ENCODE measurements at regions not wholly inside any gene's neighbourhood (a gene's known extent, or its start where the extent isn't known, plus 50 kb on each side); places are given as distances from the start of the nearest gene placed in this dataset.

- Histone ChIP-seq H3K9me3 (ENCODE audit: severe bottlenecking) (no peaks in the 10 kb centered on the region), H3K36me3 (ENCODE audit: low read depth) (no peaks in the 10 kb centered on the region), H3K4me3 (ENCODE audit: severe bottlenecking) (no peak overlapping the region), H3K4me1 (ENCODE audit: insufficient read depth, poor library complexity, severe bottlenecking) (no peaks in the 10 kb centered on the region), H3K27me3 (ENCODE audit: insufficient read depth, poor library complexity, severe bottlenecking) (peaks cover 6% of the 10 kb centered on the region), H3K27ac (ENCODE audit: poor library complexity, severe bottlenecking) (no peak overlapping the region)
- DNase-seq (ENCODE audit: low spot score) (no peak), ATAC-seq (ENCODE audit: low read depth) (no peak)
- TF ChIP-seq CTCF (IDR thresholded peaks at IDR 0.05; ENCODE audit: poor library complexity, severe bottlenecking), result no peak
Observed at GRCh38 chr14:82755476-82755875, 1221.8 kb upstream of the SEL1L start.

GRCh38 chr14:82755923-82756322, 1222.3 kb upstream of the SEL1L start:
- TF ChIP-seq CTCF (IDR thresholded peaks at IDR 0.05; ENCODE audit: poor library complexity, severe bottlenecking), result no peak
- Histone ChIP-seq H3K4me3 (ENCODE audit: severe bottlenecking) (no peak overlapping the region), H3K9me3 (ENCODE audit: severe bottlenecking) (no peaks in the 10 kb centered on the region), H3K27me3 (ENCODE audit: insufficient read depth, poor library complexity, severe bottlenecking) (peaks cover 6% of the 10 kb centered on the region), H3K36me3 (ENCODE audit: low read depth) (no peaks in the 10 kb centered on the region), H3K4me1 (ENCODE audit: insufficient read depth, poor library complexity, severe bottlenecking) (no peaks in the 10 kb centered on the region), H3K27ac (ENCODE audit: poor library complexity, severe bottlenecking) (no peak overlapping the region)
- ATAC-seq (ENCODE audit: low read depth) (no peak), DNase-seq (ENCODE audit: low spot score) (no peak)

- TF ChIP-seq CTCF (IDR thresholded peaks at IDR 0.05; ENCODE audit: poor library complexity, severe bottlenecking), result no peak
- Histone ChIP-seq H3K4me1 (ENCODE audit: insufficient read depth, poor library complexity, severe bottlenecking) (no peaks in the 10 kb centered on the region), H3K36me3 (ENCODE audit: low read depth) (no peaks in the 10 kb centered on the region), H3K4me3 (ENCODE audit: severe bottlenecking) (no peak overlapping the region), H3K9me3 (ENCODE audit: severe bottlenecking) (no peaks in the 10 kb centered on the region), H3K27me3 (ENCODE audit: insufficient read depth, poor library complexity, severe bottlenecking) (peaks cover 6% of the 10 kb centered on the region), H3K27ac (ENCODE audit: poor library complexity, severe bottlenecking) (no peak overlapping the region)
- ATAC-seq (ENCODE audit: low read depth) (no peak), DNase-seq (ENCODE audit: low spot score) (no peak)
Observed at GRCh38 chr14:82757776-82758175, 1224.1 kb upstream of the SEL1L start.

- no peak overlapping the region for H3K27ac ChIP-seq (ENCODE audit: poor library complexity, severe bottlenecking)
- ATAC-seq (ENCODE audit: low read depth) (no peak), DNase-seq (ENCODE audit: low spot score) (no peak)
- H3K36me3 ChIP-seq (ENCODE audit: low read depth), result no peaks in the 10 kb centered on the region
- peaks cover 6% of the 10 kb centered on the region for H3K27me3 ChIP-seq (ENCODE audit: insufficient read depth, poor library complexity, severe bottlenecking)
- no peaks in the 10 kb centered on the region for H3K9me3 ChIP-seq (ENCODE audit: severe bottlenecking)
- no peak for TF ChIP-seq CTCF (IDR thresholded peaks at IDR 0.05; ENCODE audit: poor library complexity, severe bottlenecking)
- no peaks in the 10 kb centered on the region for H3K4me1 ChIP-seq (ENCODE audit: insufficient read depth, poor library complexity, severe bottlenecking)
- no peak overlapping the region for H3K4me3 ChIP-seq (ENCODE audit: severe bottlenecking)
Observed at GRCh38 chr14:82759656-82760055, 1226.0 kb upstream of the SEL1L start.

- Histone ChIP-seq H3K36me3 (ENCODE audit: low read depth) (no peaks in the 10 kb centered on the region), H3K27ac (ENCODE audit: poor library complexity, severe bottlenecking) (no peak overlapping the region), H3K27me3 (ENCODE audit: insufficient read depth, poor library complexity, severe bottlenecking) (no peaks in the 10 kb centered on the region), H3K4me3 (ENCODE audit: severe bottlenecking) (no peak overlapping the region), H3K4me1 (ENCODE audit: insufficient read depth, poor library complexity, severe bottlenecking) (no peaks in the 10 kb centered on the region), H3K9me3 (ENCODE audit: severe bottlenecking) (no peaks in the 10 kb centered on the region)
- TF ChIP-seq CTCF (IDR thresholded peaks at IDR 0.05; ENCODE audit: poor library complexity, severe bottlenecking), result no peak
- ATAC-seq (ENCODE audit: low read depth) (no peak), DNase-seq (ENCODE audit: low spot score) (no peak)
Observed at GRCh38 chr14:82766123-82766522, 1232.5 kb upstream of the SEL1L start.

Measured in RWPE2 (cell line).